Spleen (tissue), 11 donors: ENCODE measurements at regions not wholly inside any gene's neighbourhood (a gene's known extent, or its start where the extent isn't known, plus 50 kb on each side); places are given as distances from the start of the nearest gene placed in this dataset.

Experiments
- DNase-seq: peaks from one replicate; pipeline ENCODE4 v3.0.0-alpha.2; 2020
- H3K27ac ChIP-seq, 8 donors: fragments of 200-600 bp; sonication (generic) in 7 of 8; 1 replicate in 4 of 8; 2 replicates in 4 of 8; pipeline versions ENCODE4 v1.5.0 to v1.8.0; 2016 to 2021; ENCODE audit warnings: inconsistent platforms in 4 of 8, mild to moderate bottlenecking in 4 of 8, moderate library complexity in 1 of 8
- H3K27me3 ChIP-seq, 7 donors: fragments of 200-600 bp; sonication (generic) in 6 of 7; replicated peaks in 1 of 7; 1 replicate in 4 of 7; 2 replicates in 3 of 7; pipeline versions ENCODE4 v1.5.0 to v1.8.0; 2016 to 2021; ENCODE audit warnings: inconsistent platforms in 3 of 7, mild to moderate bottlenecking in 1 of 7
- H3K36me3 ChIP-seq, 6 donors: fragments of 200-600 bp; sonication (generic) in 5 of 6; 1 replicate in 4 of 6; 2 replicates in 2 of 6; pipeline versions ENCODE4 v1.5.0 to v1.8.0; 2016 to 2021; ENCODE audit warnings: inconsistent platforms in 2 of 6
- H3K4me1 ChIP-seq, 6 donors: fragments of 200-600 bp; sonication (generic) in 5 of 6; 1 replicate in 3 of 6; 2 replicates in 3 of 6; pipeline versions ENCODE4 v1.5.0 to v1.8.0; 2016 to 2021; ENCODE audit warnings: inconsistent platforms in 3 of 6
- H3K4me3 ChIP-seq, 8 donors: fragments of 200-600 bp; sonication (generic) in 7 of 8; 1 replicate in 4 of 8; 2 replicates in 4 of 8; pipeline versions ENCODE4 v1.5.0 to v1.8.0; 2016 to 2021; ENCODE audit warnings: inconsistent platforms in 4 of 8, mild to moderate bottlenecking in 4 of 8, moderate library complexity in 2 of 8
- H3K9me3 ChIP-seq, 8 donors: fragments of 200-600 bp; sonication (generic) in 7 of 8; 1 replicate in 4 of 8; 2 replicates in 4 of 8; pipeline versions ENCODE4 v1.5.0 to v1.8.0; 2016 to 2021; ENCODE audit warnings: inconsistent platforms in 4 of 8
- POLR2A ChIP-seq, 3 donors: fragments of 450-650 bp; IDR thresholded peaks; one replicate each; pipeline ENCODE4 v1.5.1; 2017; ENCODE audit warnings: antibody characterized with exemption in 3 of 3, mild to moderate bottlenecking in 1 of 3
- POLR2AphosphoS5 ChIP-seq, 3 donors: sonication (generic); formaldehyde crosslinking; IDR thresholded peaks; one replicate each; pipeline ENCODE4 v1.5.1; 2017; ENCODE audit warnings: antibody characterized with exemption in 3 of 3
- WGBS, 5 donors: extraction: QIAGEN DNeasy Blood & Tissue Kit in 3 of 5; methylation state at CpG; one replicate each; pipeline versions ENCODE4 v1.1.5 to v1.1.7; 2013 to 2018; 5-methylcytosine and 5-hydroxymethylcytosine counted together
- intact Hi-C: fragments of 100-400 bp; cut with DNase I; formaldehyde crosslinking; loops from one replicate; pipeline ENCODE4 v1.15.0; 2023; ENCODE audit warnings: low total_unique reads
- TF ChIP-seq, protein P1 (sequence below), 11 experiments: fragments of 200-600 bp in 7 of 11; fragments of 450-650 bp in 4 of 11; sonication (generic) in 4 of 11; IDR thresholded peaks in 8 of 11; conservative IDR thresholded peaks in 3 of 11; 1 replicate in 7 of 11; 2 replicates in 4 of 11; pipeline versions ENCODE4 v1.4.0 to v1.8.0; 2016 to 2021; ENCODE audit warnings: antibody characterized with exemption in 11 of 11, inconsistent platforms in 4 of 11, mild to moderate bottlenecking in 1 of 11
- donor health status: healthy with polysubstance abuse.
- donor health status: DM: no; HTN: no; CAD: no; lungs with moderate emphysema.
- donor health status: DM: no; HTN: no; CAD: no.
- donor health status: Bipolar disorder and iron deficiency.
- donor health status: healthy.
- donor health status: DM: no; HTN: no; CAD: no.
- donor health status: DM: yes; HTN: yes; CAD: no.

DNA sequence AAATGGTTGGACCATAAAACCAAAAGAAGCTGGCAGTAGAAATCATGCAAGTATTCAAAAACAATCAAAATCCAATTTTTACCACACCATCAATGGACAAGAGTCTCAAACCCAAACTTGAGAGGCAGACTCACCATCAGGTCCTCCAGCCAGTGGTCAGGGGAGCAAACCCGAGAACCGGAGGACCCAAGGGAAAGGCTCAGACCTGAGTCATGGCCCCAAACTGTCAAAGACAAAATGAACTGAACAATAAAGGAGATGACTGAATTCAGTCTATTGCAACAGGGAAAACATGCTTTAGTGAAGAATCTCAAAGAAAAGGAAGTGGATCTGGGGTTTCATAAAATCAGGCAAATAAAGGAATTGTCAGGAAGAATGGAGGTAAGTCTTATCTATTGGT, 150.7 kb upstream of the MGAT5 start:
- no peaks in the 10 kb centered on the region for H3K36me3 ChIP-seq
- no peak for DNase-seq
- H3K9me3 ChIP-seq: no peaks in the 10 kb centered on the region
- H3K27ac ChIP-seq: no peak overlapping the region
- no peak overlapping the region for H3K4me3 ChIP-seq
- H3K27me3 ChIP-seq: no peaks in the 10 kb centered on the region
- WGBS, 5 donors: 91 to 96% (median 94%) methylated on average over 2 of the region's 2 CpGs
- TF ChIP-seq POLR2AphosphoS5 (IDR thresholded peaks at IDR 0.05): no peak
- TF ChIP-seq, protein P1, sequence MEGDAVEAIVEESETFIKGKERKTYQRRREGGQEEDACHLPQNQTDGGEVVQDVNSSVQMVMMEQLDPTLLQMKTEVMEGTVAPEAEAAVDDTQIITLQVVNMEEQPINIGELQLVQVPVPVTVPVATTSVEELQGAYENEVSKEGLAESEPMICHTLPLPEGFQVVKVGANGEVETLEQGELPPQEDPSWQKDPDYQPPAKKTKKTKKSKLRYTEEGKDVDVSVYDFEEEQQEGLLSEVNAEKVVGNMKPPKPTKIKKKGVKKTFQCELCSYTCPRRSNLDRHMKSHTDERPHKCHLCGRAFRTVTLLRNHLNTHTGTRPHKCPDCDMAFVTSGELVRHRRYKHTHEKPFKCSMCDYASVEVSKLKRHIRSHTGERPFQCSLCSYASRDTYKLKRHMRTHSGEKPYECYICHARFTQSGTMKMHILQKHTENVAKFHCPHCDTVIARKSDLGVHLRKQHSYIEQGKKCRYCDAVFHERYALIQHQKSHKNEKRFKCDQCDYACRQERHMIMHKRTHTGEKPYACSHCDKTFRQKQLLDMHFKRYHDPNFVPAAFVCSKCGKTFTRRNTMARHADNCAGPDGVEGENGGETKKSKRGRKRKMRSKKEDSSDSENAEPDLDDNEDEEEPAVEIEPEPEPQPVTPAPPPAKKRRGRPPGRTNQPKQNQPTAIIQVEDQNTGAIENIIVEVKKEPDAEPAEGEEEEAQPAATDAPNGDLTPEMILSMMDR (IDR thresholded peaks at IDR 0.05 in 8 of 11, conservative IDR thresholded peaks at IDR 0.05 in 3 of 11): no peak
- TF ChIP-seq POLR2A (IDR thresholded peaks at IDR 0.05): no peak
- intact Hi-C loops: no loop called here
- H3K4me1 ChIP-seq: peaks cover 0 to 5% (median 0%) of the 10 kb centered on the region in 6 donors

DNA sequence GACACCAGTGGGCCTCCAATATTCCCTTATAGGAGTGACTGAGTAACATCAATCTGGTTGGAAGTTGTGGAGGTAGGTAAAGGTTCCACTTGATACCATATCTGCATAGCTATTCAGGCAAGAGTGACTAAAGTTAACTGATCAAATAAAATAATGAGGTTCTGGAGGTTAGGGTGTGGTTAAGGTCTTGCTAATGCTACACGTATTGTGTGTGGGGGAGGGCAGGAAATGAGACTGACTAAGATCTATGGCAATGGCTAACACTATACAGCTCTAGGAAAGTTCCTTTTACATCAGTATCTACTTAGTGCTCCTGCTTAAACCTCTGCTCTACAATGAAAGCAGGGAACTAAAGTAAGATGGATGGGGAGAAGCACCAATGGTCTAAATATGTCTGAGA, 149.1 kb upstream of the MGAT5 start:
- TF ChIP-seq, protein P1 (IDR thresholded peaks at IDR 0.05 in 8 of 11, conservative IDR thresholded peaks at IDR 0.05 in 3 of 11): no peak
- TF ChIP-seq POLR2AphosphoS5 (IDR thresholded peaks at IDR 0.05) (no peak), POLR2A (IDR thresholded peaks at IDR 0.05) (no peak)
- WGBS, 5 donors: 5 to 17% (median 8%) methylated on average over 1 of the region's 1 CpG
- no peaks in the 10 kb centered on the region for H3K27me3 ChIP-seq
- no peak overlapping the region for H3K27ac ChIP-seq
- intact Hi-C loops: no loop called here
- H3K4me1 ChIP-seq: peaks cover 0 to 6% (median 0%) of the 10 kb centered on the region in 6 donors
- H3K4me3 ChIP-seq: no peak overlapping the region
- DNase-seq: no peak
- no peaks in the 10 kb centered on the region for H3K9me3 ChIP-seq
- H3K36me3 ChIP-seq: no peaks in the 10 kb centered on the region

GRCh38 chr2:134107402-134107801, 146.5 kb upstream of the MGAT5 start:
- H3K4me3 ChIP-seq: no peak overlapping the region
- H3K9me3 ChIP-seq: peaks cover 0 to 11% (median 7%) of the 10 kb centered on the region in 8 donors
- peaks cover 0 to 6% (median 0%) of the 10 kb centered on the region in 6 donors for H3K4me1 ChIP-seq
- intact Hi-C loops: no loop called here
- WGBS, 5 donors: 70 to 84% (median 75%) methylated on average over 3 of the region's 3 CpGs
- no peaks in the 10 kb centered on the region for H3K27me3 ChIP-seq
- DNase-seq: no peak
- H3K27ac ChIP-seq: no peak overlapping the region
- TF ChIP-seq POLR2A (IDR thresholded peaks at IDR 0.05): no peak
- TF ChIP-seq, protein P1 (IDR thresholded peaks at IDR 0.05 in 8 of 11, conservative IDR thresholded peaks at IDR 0.05 in 3 of 11): no peak
- no peak for TF ChIP-seq POLR2AphosphoS5 (IDR thresholded peaks at IDR 0.05)
- H3K36me3 ChIP-seq: no peaks in the 10 kb centered on the region

GRCh38 chr2:134108113-134108512, 145.8 kb upstream of the MGAT5 start:
- no peaks in the 10 kb centered on the region for H3K27me3 ChIP-seq
- H3K4me3 ChIP-seq: no peak overlapping the region
- intact Hi-C loops: no loop called here
- peaks cover 0 to 11% (median 7%) of the 10 kb centered on the region in 8 donors for H3K9me3 ChIP-seq
- TF ChIP-seq, protein P1 (IDR thresholded peaks at IDR 0.05 in 8 of 11, conservative IDR thresholded peaks at IDR 0.05 in 3 of 11): no peak
- TF ChIP-seq POLR2A (IDR thresholded peaks at IDR 0.05) (no peak), POLR2AphosphoS5 (IDR thresholded peaks at IDR 0.05) (no peak)
- no peak overlapping the region for H3K27ac ChIP-seq
- H3K4me1 ChIP-seq: peaks cover 0 to 6% (median 0%) of the 10 kb centered on the region in 6 donors
- no peaks in the 10 kb centered on the region for H3K36me3 ChIP-seq
- WGBS, 5 donors: 39 to 71% (median 61%) methylated on average over 4 of the region's 4 CpGs
- DNase-seq: no peak
